ENCODE measurements at regions not wholly inside any gene's neighbourhood (a gene's known extent, or its start where the extent isn't known, plus 50 kb on each side); places are given as distances from the start of the nearest gene placed in this dataset.

DNA sequence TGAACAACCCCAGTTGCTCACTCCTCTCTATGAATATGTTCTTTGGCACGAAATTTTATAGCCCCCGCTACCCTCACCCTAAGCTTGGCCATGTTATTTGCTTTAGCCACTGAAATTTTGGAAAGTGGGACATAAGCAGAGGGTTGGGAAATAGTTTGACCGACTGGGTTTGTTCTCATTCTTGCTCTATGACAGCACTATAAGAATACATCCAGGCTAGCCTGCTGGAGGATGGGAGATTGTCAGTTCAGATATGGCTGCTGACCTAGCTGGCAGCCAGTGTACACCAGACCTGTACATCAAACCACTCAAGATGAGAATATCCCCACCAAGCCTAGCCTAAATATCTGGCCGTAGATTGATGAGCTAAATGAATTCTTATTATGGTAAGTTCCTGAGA lies 298.1 kb downstream of the PDGFC start:
- TF ChIP-seq, protein P1, sequence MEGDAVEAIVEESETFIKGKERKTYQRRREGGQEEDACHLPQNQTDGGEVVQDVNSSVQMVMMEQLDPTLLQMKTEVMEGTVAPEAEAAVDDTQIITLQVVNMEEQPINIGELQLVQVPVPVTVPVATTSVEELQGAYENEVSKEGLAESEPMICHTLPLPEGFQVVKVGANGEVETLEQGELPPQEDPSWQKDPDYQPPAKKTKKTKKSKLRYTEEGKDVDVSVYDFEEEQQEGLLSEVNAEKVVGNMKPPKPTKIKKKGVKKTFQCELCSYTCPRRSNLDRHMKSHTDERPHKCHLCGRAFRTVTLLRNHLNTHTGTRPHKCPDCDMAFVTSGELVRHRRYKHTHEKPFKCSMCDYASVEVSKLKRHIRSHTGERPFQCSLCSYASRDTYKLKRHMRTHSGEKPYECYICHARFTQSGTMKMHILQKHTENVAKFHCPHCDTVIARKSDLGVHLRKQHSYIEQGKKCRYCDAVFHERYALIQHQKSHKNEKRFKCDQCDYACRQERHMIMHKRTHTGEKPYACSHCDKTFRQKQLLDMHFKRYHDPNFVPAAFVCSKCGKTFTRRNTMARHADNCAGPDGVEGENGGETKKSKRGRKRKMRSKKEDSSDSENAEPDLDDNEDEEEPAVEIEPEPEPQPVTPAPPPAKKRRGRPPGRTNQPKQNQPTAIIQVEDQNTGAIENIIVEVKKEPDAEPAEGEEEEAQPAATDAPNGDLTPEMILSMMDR (IDR thresholded peaks at IDR 0.05 in 2 of 3, conservative IDR thresholded peaks at IDR 0.05 in 1 of 3; ENCODE audit: borderline replicate concordance in 1 of 3, insufficient read depth in 1 of 3, low read depth in 2 of 3, low read length in 2 of 3), result no peak
- TF ChIP-seq POLR2A (IDR thresholded peaks at IDR 0.05; ENCODE audit: borderline replicate concordance, extremely low read depth, insufficient read depth, insufficient read length), result no peak
- no peak for TF ChIP-seq YY1 (IDR thresholded peaks at IDR 0.05; ENCODE audit: extremely low read depth, insufficient replicate concordance, low read depth, low read length)
- TF ChIP-seq EZH2 (IDR thresholded peaks at IDR 0.05), result no peak
- no peak for TF ChIP-seq POLR2AphosphoS5 (IDR thresholded peaks at IDR 0.05; ENCODE audit: low read depth, low read length)
- TF ChIP-seq TCF7L2 (IDR thresholded peaks at IDR 0.05; ENCODE audit: borderline replicate concordance, extremely low read depth, insufficient read depth, insufficient read length), result no peak
- TF ChIP-seq JUND (IDR thresholded peaks at IDR 0.05), result no peak
- TF ChIP-seq CEBPB (IDR thresholded peaks at IDR 0.05; ENCODE audit: low read depth), result no peak
- TF ChIP-seq, protein P2, sequence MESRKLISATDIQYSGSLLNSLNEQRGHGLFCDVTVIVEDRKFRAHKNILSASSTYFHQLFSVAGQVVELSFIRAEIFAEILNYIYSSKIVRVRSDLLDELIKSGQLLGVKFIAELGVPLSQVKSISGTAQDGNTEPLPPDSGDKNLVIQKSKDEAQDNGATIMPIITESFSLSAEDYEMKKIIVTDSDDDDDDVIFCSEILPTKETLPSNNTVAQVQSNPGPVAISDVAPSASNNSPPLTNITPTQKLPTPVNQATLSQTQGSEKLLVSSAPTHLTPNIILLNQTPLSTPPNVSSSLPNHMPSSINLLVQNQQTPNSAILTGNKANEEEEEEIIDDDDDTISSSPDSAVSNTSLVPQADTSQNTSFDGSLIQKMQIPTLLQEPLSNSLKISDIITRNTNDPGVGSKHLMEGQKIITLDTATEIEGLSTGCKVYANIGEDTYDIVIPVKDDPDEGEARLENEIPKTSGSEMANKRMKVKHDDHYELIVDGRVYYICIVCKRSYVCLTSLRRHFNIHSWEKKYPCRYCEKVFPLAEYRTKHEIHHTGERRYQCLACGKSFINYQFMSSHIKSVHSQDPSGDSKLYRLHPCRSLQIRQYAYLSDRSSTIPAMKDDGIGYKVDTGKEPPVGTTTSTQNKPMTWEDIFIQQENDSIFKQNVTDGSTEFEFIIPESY (IDR thresholded peaks at IDR 0.05; ENCODE audit: extremely low read depth, insufficient replicate concordance, low read length), result no peak
- no peak for TF ChIP-seq ZNF274 (IDR thresholded peaks at IDR 0.05; ENCODE audit: low read depth, low read length)
- TF ChIP-seq CBX3 (IDR thresholded peaks at IDR 0.05; ENCODE audit: low read depth), result no peak
- no peak for TF ChIP-seq FOSL1 (IDR thresholded peaks at IDR 0.05; ENCODE audit: low read depth)
- no peak for TF ChIP-seq EGR1 (IDR thresholded peaks at IDR 0.05; ENCODE audit: low read depth)

Data from HCT116 (cell line).